ENCODE measurements at regions not wholly inside any gene's neighbourhood (a gene's known extent, or its start where the extent isn't known, plus 50 kb on each side); places are given as distances from the start of the nearest gene placed in this dataset.

GRCh38 chr11:19320827-19321226 lies 80.1 kb upstream of the E2F8 start:
- TF ChIP-seq POLR2AphosphoS5 (IDR thresholded peaks at IDR 0.05) (no peak), EP300 (IDR thresholded peaks at IDR 0.05; ENCODE audit: low read depth) (no peak)

All from transverse colon (tissue), 3 donors.